ENCODE measurements at regions not wholly inside any gene's neighbourhood (a gene's known extent, or its start where the extent isn't known, plus 50 kb on each side); places are given as distances from the start of the nearest gene placed in this dataset.
"Not testable (repeated sequence)": the region's sequence is repeated elsewhere in the genome, so short reads cannot be mapped to it uniquely, and the experiment has no call there.

DNA sequence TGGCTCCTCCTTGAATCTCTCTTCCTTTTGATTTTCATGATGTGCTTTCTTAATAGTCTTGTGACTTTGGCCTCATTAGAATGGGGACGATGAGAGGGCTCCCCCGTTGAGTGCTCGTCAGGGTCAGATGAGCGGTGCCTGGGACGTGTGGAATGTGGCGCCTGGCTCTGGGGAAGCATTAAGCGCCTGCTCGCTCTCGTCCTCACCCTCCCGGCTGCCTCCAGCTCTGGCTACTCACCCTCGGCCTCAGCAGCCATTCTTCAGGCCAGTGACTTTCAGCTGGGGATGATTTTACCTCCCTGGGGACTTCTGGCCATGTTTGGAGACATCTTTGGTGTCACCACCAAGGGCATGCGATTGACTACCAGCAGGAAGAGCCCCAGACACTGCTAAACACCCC lies 69.7 kb downstream of the RPS6KA4 start:
- DNase-seq (ENCODE audit: low read depth): no peak

DNA sequence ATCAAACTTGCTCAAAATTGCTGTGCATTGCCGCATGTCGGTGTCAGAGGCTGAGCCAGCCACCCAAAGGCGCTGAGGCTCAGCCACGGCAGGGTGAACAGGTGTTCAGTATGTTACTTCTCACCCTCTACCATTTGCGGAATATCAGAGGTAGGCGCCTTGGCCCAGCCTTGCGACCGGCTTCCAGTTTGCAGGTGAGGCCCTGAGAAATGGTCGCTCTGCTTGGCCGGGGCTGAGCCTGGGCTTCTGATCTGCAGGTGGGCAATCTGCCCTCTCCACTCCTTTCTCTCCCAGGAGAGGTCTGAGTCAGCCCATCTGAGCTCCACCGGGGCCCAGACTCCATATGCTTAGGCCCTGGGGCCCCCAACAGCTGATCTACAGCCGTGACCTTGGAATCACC lies 71.0 kb downstream of the RPS6KA4 start:
- DNase-seq (ENCODE audit: low read depth): no peak

DNA sequence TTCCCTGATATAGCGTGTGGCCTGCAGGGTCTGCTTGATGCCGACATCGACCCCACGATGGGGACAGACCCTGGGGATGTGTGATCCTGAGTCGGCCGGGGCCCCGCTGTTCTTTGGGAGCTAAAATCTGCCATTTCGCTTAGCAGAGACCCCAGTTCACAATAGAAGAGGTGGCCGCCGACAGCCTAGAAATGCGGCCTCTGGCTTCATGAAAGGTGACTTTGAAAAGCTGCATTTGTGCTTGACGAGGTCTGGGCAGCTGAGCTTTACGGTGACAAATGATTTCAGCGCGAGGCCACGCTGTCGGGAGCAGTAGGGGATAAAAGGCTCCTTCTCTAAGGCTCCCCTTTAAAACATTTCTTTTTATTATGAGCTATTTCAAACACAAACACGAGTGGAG lies 71.7 kb downstream of the RPS6KA4 start:
- DNase-seq (ENCODE audit: low read depth): no peak

DNA sequence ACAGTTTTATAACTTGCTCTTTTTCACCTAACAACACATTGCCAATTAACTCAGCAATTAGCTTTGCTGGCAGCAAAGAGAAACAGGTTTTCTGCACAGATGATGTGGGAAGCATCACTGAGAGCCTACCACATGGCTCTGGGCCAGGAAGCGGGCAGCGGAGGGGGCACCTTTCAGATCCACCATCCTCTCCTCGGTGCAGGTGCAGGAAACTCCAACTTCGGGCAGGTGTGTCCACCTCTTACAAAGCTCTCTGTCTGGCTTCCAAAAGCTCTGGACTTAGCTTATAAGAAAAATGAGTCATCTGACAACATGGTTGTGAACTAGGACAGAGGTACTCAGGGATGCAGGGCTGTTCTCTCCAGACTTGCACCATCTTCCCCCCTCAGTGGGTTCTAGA lies 77.0 kb downstream of the RPS6KA4 start:
- DNase-seq (ENCODE audit: low read depth): no peak

DNA sequence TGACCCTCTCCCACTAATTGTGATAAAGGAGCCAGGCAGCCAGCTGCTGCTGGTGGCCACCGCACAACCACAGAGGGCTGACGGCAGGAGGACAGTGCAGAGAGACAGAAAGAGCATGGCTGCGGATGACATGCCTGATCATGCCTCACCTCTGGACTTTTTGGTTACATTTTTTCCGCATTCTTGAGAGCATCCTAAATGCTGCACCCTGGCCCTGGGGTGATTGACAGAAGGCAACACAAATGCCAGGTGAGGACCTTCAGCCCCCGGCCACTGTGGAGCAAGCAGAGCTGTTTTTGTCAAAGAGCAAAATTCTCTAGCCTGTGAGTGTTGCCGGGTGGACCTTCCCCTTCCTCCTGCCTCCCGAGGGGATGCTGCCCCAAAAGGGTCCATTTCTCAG lies 78.5 kb downstream of the RPS6KA4 start:
- no peak for DNase-seq (ENCODE audit: low read depth)

DNA sequence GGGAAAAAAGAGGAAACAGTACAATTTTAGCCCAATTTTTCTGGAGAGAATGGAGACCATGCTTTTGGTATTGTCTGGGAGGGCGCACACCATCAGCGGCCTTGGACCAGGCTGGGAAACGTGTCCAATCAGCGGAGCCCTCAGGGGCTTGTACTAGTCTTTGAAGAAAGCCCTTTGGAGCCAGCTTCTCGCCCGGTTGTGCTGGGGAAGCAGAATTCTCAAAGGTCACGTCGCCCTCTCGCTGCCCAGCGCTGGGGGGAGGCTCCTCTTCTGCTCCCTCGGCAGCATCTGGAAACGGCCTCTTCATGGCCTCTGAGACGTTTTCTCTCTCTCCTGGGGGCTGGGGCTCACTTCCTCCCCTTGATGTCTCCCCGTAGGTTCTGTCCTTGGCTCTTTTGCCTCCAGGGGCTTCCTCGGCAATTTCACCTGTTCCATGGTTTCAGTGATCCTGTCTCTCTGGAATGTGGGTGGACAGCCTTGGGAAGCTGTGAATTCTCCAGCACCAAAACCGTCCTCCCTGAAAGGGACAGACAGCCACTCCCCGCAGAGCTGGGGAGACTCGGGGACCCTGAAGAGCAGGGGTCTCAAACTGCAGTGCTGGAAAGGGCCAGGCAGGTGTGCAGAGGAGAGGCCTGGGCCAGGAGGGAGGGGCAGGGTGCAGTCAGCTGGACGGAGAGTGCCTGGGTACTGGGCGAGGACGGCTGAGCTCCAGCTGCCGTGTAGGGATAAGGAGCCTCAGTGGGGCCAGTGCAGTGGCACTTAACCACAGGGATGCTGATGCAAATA lies 80.2 kb downstream of the RPS6KA4 start:
- DNase-seq (ENCODE audit: low read depth): no peak

DNA sequence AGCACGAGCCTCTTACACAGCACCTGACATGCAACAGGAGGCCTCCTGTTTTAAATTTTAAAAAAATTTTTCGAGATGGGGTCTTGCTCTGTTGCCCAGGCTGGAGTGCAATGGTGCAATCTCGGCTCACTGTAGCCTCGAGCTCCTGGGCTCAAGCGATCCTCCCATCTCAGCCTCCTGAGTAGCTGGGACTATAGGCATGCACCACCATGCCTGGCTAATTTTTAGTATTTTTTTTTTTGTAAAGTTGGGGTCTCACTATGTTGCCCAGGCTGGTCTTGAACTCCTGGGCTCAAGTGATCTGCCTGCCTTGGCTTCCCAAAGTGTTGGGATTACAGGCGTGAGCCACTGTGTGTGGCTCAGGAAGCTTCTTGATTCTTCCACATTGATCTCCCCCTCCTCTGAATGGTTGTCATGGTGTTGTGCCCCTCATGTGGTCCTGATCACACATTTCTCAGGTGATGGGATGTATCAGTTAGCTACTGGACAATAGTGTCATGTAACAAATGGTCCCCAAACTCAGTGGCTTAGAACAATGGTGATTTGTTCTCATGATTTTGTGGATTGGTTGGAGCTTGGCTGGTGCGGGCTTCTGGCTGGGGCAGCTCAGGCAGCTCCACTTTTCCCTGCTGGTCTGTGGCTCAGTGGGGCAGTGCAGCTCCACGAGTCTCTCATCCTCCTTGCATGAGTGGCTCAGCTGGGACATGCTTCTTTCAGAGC lies 81.0 kb downstream of the RPS6KA4 start:
- not testable (repeated sequence) for DNase-seq (ENCODE audit: low read depth)

DNA sequence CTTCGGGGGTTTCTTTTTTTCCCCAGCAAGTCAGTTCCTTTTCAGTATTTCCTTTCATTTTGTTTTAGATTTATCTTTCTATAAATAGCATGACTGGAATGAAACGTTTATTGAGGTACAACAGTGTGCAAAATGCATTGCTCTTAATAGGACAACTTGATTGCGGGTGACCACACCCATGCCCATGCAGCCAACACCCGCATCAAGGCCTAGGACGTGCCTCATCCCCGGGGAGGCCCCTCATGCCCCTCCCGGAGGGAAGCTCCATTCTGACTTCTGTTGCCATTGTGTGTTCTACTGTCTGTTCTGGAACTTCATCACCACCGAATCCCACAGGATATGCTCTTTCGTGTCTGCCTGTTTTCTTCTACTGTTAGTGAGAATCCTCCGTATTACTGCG lies 82.2 kb downstream of the RPS6KA4 start:
- DNase-seq (ENCODE audit: low read depth): no peak

DNA sequence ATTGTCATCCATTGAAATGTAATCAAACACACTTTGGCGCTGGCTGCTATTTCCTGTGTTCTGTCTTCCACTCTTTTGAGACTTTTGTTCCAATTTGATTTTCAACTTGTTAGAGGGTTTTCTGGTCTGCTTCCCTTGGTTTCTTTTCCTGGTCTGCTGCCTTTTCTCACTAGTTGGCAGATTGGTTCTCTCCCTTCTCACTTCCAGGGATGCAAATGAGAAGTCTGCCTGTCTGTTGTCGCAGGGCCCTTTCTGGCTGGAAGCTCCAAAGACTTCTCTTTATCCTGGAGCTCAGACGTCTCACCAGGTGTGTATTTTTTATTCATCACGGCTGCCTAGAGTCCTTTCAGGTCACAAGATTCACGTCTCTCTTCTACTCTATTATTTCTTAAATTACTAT lies 84.0 kb downstream of the RPS6KA4 start:
- no peak for DNase-seq (ENCODE audit: low read depth)

DNA sequence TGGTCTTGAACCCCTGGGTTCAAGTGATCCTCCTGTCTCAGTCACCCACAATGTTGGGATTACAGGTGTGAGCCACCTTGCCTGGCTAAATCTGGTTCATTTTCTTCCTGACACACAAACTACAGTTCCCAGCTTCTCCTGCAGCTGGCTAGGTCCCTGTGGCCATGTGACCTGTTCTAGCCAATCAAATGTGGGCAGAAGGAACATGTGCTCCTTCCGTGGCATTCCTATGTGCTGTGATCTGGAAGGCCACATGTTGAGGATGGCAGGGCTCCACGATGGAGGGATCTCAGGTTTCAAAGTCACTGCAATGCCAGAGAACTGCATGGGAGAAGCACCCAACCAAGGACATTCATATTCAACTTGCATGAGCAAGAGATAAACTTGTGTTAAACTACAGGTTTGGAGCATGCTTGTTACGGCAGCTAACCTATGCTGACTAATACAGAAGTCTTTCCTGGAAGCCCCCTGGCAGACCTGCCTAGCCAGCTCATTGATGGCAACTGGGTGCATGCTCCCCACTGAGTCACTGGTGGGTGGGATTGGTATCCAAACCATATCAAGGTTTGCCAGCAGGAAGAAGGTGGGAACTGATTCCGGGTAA lies 86.0 kb downstream of the RPS6KA4 start:
- peak; percentile 44 for DNase-seq (ENCODE audit: low read depth)

DNA sequence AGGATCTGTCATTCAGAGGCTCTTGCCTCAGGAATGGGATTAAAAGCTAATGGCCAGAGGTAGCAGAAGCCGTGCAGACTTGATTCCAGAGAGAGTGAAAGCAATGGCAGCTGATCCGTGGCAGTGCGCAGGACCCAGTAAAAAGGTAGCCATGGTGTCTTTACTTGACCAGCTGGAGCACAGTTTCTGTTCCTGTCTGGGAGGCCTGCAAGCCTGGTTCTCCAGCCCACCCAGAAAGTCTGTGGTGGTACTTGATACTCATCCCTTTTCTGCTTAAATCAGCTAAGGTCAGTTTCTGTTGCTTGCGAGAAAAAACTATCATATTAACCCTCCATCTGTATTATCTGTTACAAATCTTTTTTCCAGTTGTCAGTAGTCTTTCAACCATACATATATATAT lies 86.7 kb downstream of the RPS6KA4 start:
- DNase-seq (ENCODE audit: low read depth): no peak

DNA sequence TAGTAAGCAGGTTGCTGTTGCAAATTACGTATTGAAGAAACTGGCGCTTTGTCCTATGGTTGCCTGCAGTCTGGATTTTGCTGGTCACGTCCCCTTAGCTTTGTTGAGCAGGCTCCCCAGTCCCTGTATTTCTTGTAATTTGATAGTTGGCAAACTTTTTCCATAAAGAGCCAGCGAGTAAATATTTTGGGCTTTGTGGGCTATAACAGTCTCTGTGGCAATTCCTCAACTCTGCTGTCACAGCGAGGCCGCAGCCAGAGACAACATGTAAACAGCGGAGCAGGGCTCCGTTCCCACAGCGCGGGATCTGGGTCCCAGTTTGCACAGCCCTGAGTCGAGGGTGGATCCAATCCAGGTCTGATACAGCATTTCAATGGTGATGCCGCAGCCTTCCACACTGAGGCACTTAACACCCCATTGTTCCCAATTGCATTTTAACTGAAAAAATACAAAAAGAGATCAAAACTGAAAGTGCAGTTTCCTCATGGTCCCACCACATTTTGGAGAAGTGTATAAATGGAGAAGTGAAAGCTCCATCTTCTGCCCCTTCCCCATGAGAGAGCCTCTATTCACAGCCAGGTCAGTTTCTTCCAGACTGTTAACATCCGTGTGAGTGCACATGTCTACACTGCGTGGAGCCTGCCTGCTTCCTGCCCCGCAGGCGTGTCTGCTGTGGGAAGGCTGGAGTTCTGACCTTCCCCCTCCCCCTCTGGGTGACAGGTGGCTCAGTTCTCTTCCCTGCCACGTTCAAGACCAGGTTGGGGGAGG lies 89.1 kb downstream of the RPS6KA4 start:
- DNase-seq (ENCODE audit: low read depth): peak; percentile 23

DNA sequence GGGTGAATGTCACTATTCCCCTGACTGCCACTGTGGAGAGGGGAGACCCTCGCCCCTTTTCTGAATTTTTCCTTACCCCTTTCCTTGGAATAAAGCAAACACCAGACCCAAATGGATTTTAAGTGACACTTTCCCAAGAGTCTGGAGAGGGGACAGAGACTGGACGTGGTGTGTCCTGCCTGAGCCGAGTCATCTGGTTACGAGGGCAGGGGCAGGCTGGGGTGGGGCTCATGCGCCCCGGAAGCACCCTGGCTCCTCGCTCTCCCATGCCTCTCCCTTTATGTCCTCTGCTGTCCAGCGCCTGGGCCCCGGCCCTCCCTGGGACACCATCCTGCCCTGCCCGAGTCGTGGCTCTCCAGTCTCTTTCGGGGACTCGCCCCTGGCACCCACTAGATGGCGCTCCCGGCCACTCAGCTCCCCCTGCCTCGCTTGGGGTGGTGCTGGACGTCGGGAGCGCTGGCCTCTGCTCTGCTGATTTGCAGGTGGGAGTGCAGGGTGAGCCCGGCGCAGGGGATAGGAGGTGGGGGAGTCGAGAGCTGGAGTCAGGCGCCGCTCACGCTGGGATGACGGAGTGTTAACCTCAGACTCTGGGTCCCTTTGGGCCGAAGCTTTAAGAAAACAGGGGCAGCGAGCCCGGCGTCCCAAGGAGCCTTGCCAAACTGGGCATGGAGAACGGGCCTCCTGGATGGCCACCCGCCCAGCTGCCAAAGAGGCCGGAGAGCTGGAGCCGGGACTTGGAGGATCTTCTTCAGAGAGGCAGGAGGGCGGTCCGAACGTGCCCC lies 89.8 kb downstream of the RPS6KA4 start:
- DNase-seq (ENCODE audit: low read depth): peak; percentile 80

DNA sequence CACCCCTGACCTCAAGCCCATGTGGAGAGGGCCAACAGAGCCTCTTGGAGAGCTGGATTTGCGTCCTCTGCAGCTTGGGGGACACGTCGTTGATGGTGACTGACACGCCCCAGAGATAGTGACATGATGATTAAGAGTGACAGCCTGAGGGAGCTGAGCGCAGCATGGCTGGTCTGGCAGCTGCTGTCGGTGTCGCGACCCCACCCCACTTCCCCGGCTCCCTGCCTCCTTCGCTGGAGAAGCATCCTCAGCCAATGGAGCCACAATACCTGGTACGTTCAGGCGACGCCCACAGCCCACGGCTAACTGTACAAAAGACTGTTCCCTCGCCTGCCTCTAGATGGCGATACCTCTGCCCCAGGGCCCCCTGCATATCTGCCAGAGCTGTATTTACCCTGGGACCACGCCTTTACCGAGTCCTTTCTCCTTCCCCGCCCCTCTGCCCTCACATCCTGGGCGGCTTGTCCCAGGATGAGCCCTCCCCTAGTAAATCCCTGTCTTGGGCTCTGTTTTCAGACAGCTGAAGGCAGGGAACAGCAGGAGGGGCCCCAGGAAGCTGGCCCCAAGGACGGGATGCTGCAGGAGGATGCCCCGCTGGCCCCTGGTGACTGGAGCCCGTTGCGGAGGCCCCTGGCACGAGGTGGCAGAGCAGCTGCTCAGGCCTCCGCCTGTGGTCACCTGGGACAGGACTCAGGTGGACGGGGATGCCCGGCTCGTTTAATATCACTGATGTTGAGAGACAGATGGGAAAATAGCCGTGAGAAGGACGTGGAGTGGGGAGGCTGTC lies 90.6 kb downstream of the RPS6KA4 start:
- DNase-seq (ENCODE audit: low read depth): peak; percentile 75

DNA sequence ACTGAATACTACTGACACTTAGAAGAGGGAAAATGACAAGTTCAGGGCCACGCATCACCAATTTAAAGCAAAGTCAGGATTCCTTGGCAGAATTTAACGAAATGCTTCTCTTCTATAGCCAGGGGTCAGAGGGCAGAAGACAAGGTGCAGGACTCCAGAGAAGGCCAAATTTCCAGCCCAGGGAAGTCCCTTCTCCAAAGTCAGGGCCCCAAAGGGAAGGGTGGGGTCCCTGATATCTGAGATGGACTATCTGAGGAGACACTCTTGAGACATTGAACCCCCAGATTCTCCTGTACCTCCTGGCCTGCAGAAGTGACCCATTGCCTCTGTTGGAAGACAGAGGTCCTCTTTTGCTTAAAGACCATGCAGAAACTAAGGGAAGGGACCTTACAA lies 91.2 kb downstream of the RPS6KA4 start:
- no peak for DNase-seq (ENCODE audit: low read depth)

DNA sequence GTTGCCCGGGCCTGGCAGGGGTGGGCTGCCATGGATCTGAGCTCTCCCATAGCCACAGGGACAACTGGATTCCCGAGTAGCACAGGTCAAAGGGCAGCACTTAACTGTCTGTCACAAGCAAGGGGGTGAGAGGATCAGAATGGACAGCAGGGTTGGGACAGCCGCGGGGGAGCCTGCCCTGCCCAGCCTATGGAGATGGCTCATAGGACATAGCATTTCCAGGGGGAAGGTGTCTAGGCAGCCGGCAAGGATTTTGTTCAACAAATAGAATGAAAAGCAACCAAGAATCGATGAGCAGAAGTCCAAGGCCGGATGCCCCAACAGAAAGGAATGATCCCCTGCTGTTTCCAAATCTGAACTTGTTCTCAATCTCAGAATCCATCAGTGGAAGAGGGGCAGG lies 92.9 kb downstream of the RPS6KA4 start:
- no peak for DNase-seq (ENCODE audit: low read depth)

DNA sequence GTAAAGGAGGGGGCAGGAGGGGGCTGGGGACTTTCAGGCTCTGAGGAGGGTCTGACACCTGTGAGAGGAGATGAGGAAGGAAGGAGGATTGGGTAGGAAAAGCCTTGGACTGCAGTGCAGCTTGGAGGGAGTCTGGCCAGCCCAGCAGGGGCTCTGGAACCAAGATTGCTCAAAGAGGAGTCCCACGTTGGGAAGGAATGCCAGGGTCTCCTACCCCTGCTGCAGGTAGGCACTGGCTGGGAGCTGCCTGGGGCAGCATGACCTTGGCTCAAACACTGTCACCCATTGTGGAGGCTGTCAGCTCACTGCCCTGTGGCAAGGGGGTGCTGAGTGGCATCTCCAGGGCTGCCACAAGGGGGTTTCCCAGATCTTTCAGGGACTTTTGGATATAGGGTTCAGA lies 94.5 kb downstream of the RPS6KA4 start:
- no peak for DNase-seq (ENCODE audit: low read depth)

DNA sequence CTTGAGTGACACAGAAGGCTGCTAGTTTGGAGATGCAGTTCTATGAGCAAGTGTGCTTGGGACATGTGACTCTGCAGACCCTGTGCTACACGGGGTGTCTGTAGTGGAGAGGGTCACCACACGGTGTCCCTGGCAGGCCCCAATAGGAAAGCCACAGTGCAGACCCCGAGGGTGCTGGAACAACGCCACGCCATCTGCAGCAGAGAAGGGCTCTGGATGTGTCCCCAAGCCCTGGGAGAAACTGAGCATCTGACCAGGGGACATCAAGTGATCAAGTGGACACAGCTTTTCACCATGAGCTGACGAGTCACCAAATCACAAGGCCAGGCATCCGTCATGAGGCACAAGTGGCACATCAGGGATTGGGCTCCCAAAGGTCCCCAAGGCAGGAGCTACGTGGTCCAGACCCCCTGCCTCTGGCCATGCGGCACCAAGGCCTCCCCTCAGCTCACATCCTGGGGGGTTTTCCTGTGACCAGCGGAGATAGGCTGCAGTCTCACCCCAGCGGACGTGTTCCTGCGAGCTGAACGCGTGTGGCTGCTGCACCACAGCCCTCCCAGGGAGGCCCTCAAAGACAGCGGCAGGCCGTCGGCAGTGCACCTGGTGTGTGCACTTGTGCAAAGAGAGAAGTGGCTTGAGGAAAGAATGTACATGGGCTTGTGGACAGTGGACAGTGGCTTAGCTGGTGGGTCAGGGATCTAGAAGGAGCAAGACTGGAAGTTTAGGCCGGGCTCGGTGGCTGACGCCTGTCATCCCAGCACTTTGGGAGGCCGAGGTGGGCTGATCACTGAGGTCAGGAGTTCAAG lies 96.7 kb downstream of the RPS6KA4 start:
- no peak for DNase-seq (ENCODE audit: low read depth)

DNA sequence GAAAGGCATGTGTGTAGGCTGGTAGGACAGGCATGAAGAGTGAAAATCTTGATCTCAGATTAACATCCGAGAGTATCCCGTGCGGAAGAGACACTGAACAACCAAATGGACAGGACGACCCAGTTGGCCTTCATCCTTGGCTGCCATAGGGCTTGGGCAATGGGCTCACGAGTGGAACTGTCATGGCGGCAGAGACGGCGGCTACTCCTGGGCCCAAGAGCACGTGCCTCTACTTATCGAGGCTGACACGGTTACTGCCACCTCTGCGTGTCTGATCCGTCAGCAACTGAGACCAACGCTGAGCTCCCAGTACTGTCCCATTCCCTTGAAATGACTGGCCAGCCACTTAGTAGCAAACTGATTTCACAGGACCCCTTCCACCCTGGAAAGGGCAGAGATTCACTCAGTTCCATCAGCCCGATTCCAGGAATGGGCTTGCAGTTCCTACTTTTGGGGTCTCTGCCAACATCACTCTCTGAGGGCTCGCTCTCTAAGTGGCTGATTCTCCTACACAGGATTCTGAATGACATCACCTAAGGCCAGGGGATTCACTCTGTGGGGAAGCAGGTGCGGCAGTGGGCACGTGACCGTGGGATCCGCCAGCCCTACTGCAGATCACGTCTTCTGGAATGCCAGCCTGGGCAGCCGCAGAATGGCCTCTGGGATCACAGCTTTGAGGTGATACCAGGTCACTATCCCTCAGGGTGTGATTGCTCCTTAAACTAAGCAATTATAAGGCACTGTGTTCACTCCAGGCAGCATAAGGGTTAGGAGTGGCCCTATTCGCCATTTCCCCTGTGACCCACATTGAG lies 97.8 kb downstream of the RPS6KA4 start:
- no peak for DNase-seq (ENCODE audit: low read depth)

Data from ELR (cell line).